K562 (cell line): ENCODE measurements at regions not wholly inside any gene's neighbourhood (a gene's known extent, or its start where the extent isn't known, plus 50 kb on each side); places are given as distances from the start of the nearest gene placed in this dataset.

Experiments used
- BHLHE40 ChIP-seq: IDR thresholded peaks from 2 replicates; pipeline ENCODE4 v1.6.1; 2011; ENCODE audit warnings: low read length, improper control_type of control experiment
- CBX1 ChIP-seq: sonication (generic); IDR thresholded peaks from 2 replicates; pipeline ENCODE4 v1.6.1; 2016; ENCODE audit warnings: antibody characterized with exemption, low read depth, mild to moderate bottlenecking
- EHMT2 ChIP-seq: fragments of 450-650 bp; IDR thresholded peaks from 2 replicates; pipeline ENCODE4 v1.6.1; 2018; ENCODE audit warnings: antibody characterized with exemption
- ELK1 ChIP-seq: sonication (generic); formaldehyde crosslinking; IDR thresholded peaks from 2 replicates; pipeline ENCODE4 v1.8.1; 2022; ENCODE audit warnings: missing genetic modification reagents
- GTF3C2 ChIP-seq: IDR thresholded peaks from 3 replicates; pipeline ENCODE4 v1.6.1; 2011; ENCODE audit warnings: borderline replicate concordance, mild to moderate bottlenecking, moderate library complexity; ENCODE audit not compliant: insufficient read length; ENCODE audit errors: extremely low read depth
- IRF2 ChIP-seq: sonication (generic); formaldehyde crosslinking; IDR thresholded peaks from 2 replicates; pipeline ENCODE4 v1.8.1; 2022; ENCODE audit warnings: mild to moderate bottlenecking, missing genetic modification reagents
- ZKSCAN8 ChIP-seq: fragments of 200-800 bp; sonication (Bioruptor generic); IDR thresholded peaks from 2 replicates; pipeline ENCODE4 v1.6.1; 2016; ENCODE audit warnings: missing genetic modification characterization, missing compliant biosample characterization

GRCh38 chr5:174326372-174326771 is 280.9 kb downstream of the NSG2 start (continued):
- TF ChIP-seq GTF3C2 (no peak), ZKSCAN8 (no peak), ELK1 (CRISPR knock-in tag) (no peak), IRF2 (CRISPR knock-in tag) (no peak), CBX1 (no peak), EHMT2 (no peak), BHLHE40 (no peak)
